GM12873 (cell line): ENCODE measurements at regions not wholly inside any gene's neighbourhood (a gene's known extent, or its start where the extent isn't known, plus 50 kb on each side); places are given as distances from the start of the nearest gene placed in this dataset.

Source experiments
- CTCF ChIP-seq: IDR thresholded peaks from 2 replicates; pipeline ENCODE4 v1.5.1; 2012; ENCODE audit warnings: low read depth, mild to moderate bottlenecking, moderate library complexity, low read length, control low read depth; ENCODE audit not compliant: insufficient read depth; ENCODE audit errors: missing control alignments

GRCh38 chr5:145280214-145280613 is 554.9 kb downstream of the PRELID2 start:
- no peak for TF ChIP-seq CTCF

GRCh38 chr5:145260670-145261069 is 574.5 kb downstream of the PRELID2 start:
- no peak for TF ChIP-seq CTCF

DNA sequence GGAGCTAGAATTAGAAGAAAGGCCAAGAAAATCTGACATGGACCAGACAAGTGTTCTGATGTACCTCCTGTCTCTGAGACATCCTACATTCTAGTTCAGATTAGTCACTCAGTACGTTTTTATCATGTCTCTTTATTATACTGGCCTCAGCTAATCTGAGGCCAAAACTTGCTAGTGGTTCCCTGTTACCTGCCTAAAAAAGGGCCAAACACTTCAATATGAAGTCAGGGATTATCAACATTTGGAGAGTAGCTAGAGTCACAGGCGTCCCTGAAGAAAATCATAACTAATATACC is 587.4 kb downstream of the PRELID2 start:
- TF ChIP-seq CTCF = no peak

GRCh38 chr5:145246961-145247744 is 588.0 kb downstream of the PRELID2 start:
- no peak for TF ChIP-seq CTCF

DNA sequence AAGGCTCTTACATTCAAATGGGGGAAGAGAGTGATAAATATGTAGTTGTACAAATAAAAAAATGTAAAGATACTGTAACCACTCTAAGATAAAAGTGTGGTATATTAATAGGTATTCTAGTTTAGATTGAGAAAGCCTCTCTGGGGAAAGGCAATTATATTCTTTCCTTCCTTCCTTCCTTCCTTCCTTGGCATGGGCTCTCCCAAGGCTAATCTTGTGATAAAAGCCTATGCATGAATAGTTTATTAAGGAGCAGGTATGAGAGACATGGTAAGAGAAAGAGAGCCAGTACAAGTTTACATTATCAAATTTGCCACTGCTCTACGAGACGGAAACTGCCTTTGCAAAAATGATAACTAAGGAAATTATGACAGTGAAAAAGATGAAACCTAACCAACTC is 588.8 kb downstream of the PRELID2 start:
- TF ChIP-seq CTCF = no peak

DNA sequence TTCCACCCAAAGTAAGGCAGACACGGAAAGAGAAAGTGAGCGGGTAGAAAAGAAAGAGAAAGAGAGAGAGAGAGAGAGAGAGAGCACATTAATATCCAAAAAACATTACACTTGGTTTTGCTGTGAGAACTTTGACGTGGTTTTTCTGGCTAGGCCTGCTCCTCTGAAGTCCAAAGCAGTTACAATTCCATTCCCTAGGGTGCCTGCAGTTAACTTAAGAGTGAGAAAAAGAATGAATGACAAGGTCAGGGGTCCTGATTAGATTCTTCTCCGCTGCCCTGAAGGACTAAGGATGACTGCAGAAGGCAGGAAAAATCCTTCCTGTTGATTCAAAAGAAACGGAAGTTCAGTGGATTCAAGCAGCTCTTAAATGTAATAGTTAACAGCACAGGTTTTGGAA is 589.8 kb downstream of the PRELID2 start:
- TF ChIP-seq CTCF = no peak

DNA sequence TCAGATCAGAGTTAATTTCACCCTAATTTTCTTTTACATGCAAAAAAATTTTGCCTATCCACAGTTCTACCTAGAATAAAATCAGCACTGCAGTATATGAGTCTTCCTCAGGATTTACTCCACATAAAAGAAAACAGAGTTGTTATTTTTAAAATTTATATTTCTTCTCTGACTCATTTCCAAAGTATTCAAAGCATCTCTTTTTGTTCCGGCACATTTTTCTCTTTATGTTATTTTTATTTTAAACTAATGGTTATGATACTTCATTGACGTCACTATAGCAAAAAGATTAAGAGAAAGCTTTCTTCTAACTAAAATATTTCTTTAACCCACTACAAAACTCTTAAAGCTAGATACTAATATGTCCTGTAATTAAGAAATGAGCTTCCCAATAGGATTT is 590.4 kb downstream of the PRELID2 start:
- TF ChIP-seq CTCF = no peak
